Activated gamma-delta T cell treated with Interleukin-2 at 50 U/mL for 16 hours (primary cell): ENCODE measurements at regions not wholly inside any gene's neighbourhood (a gene's known extent, or its start where the extent isn't known, plus 50 kb on each side); places are given as distances from the start of the nearest gene placed in this dataset.

Experiments
- DNase-seq: peaks from one replicate; pipeline ENCODE4 v3.0.0-alpha.2; 2020

- DNase-seq: no peak
These were observed 1122.3 kb downstream of the BRD1 start for GRCh38 chr22:48705159-48705916.

- no peak for DNase-seq
These were observed 1123.3 kb downstream of the BRD1 start for GRCh38 chr22:48704335-48704734.

GRCh38 chr22:48703265-48703941 lies 1124.3 kb downstream of the BRD1 start:
- DNase-seq: no peak

- no peak for DNase-seq
These were observed 1125.0 kb downstream of the BRD1 start for GRCh38 chr22:48702573-48703264.

- no peak for DNase-seq
These were observed 1126.2 kb downstream of the BRD1 start for GRCh38 chr22:48701296-48702030.

GRCh38 chr22:48700566-48701295 lies 1126.9 kb downstream of the BRD1 start:
- DNase-seq: no peak

GRCh38 chr22:48700180-48700565 lies 1127.5 kb downstream of the BRD1 start:
- DNase-seq: no peak

- DNase-seq: no peak
These were observed 1128.2 kb downstream of the BRD1 start for GRCh38 chr22:48699511-48699910.

GRCh38 chr22:48698618-48699017 lies 1129.1 kb downstream of the BRD1 start:
- no peak for DNase-seq

GRCh38 chr22:48697694-48698276 lies 1129.9 kb downstream of the BRD1 start:
- DNase-seq: no peak

- no peak for DNase-seq
These were observed 1130.5 kb downstream of the BRD1 start for GRCh38 chr22:48697223-48697622.

GRCh38 chr22:48696371-48696770 lies 1131.3 kb downstream of the BRD1 start:
- DNase-seq: no peak

GRCh38 chr22:48695731-48696305 lies 1131.9 kb downstream of the BRD1 start:
- DNase-seq: no peak

- DNase-seq: no peak
These were observed 1132.4 kb downstream of the BRD1 start for GRCh38 chr22:48695251-48695650.

GRCh38 chr22:48694296-48694883 lies 1133.3 kb downstream of the BRD1 start:
- no peak for DNase-seq

GRCh38 chr22:48693377-48694135 lies 1134.1 kb downstream of the BRD1 start:
- DNase-seq: no peak

GRCh38 chr22:48692734-48693376 lies 1134.8 kb downstream of the BRD1 start:
- DNase-seq: no peak

GRCh38 chr22:48691431-48691851 lies 1136.2 kb downstream of the BRD1 start:
- DNase-seq: no peak

GRCh38 chr22:48690583-48691317 lies 1136.9 kb downstream of the BRD1 start:
- no peak for DNase-seq
